ENCODE measurements at regions not wholly inside any gene's neighbourhood (a gene's known extent, or its start where the extent isn't known, plus 50 kb on each side); places are given as distances from the start of the nearest gene placed in this dataset.

GRCh38 chr3:988785-989184 is 104.0 kb upstream of the CNTN6 start (continued):
- TF ChIP-seq NR2C2 (CRISPR knock-in tag; IDR thresholded peaks at IDR 0.05): no peak
- TF ChIP-seq FOXJ3 (CRISPR knock-in tag; IDR thresholded peaks at IDR 0.05; ENCODE audit: borderline replicate concordance): no peak
- TF ChIP-seq ATF3 (CRISPR knock-in tag; conservative IDR thresholded peaks at IDR 0.05): no peak
- TF ChIP-seq CTCF (IDR thresholded peaks at IDR 0.05): no peak
- TF ChIP-seq ZNF512 (CRISPR knock-in tag; IDR thresholded peaks at IDR 0.05; ENCODE audit: borderline replicate concordance): no peak

GRCh38 chr3:992871-993270 is 100.0 kb upstream of the CNTN6 start:
- H3K4me3 Mint-ChIP-seq: no peak overlapping the region
- TF ChIP-seq NFE2L1 (CRISPR knock-in tag; IDR thresholded peaks at IDR 0.05): no peak
- no peak for TF ChIP-seq PREB (CRISPR knock-in tag; IDR thresholded peaks at IDR 0.05; ENCODE audit: borderline replicate concordance)
- TF ChIP-seq ATF3 (CRISPR knock-in tag; conservative IDR thresholded peaks at IDR 0.05): no peak
- TF ChIP-seq TEAD1 (CRISPR knock-in tag; IDR thresholded peaks at IDR 0.05): no peak
- no peak for TF ChIP-seq MLX (CRISPR knock-in tag; IDR thresholded peaks at IDR 0.05)
- no peak for TF ChIP-seq SMAD4 (CRISPR knock-in tag; IDR thresholded peaks at IDR 0.05)
- TF ChIP-seq ZNF138 (CRISPR knock-in tag; conservative IDR thresholded peaks at IDR 0.05): no peak
- no peak for TF ChIP-seq FOXK1 (CRISPR knock-in tag; IDR thresholded peaks at IDR 0.05)
- H3K36me3 Mint-ChIP-seq: peaks cover 60% of the 10 kb centered on the region
- ChIA-PET CTCF (no interaction called here), POLR2A (no interaction called here)
- H3K4me1 Mint-ChIP-seq: no peaks in the 10 kb centered on the region
- no peak overlapping the region for H3K27ac Mint-ChIP-seq
- H3K9me3 Mint-ChIP-seq: peaks cover 73% of the 10 kb centered on the region
- ATAC-seq: no peak
- peaks cover 3% of the 10 kb centered on the region; the same call in 1 of the 2 replicates for H3K27me3 Mint-ChIP-seq (ENCODE audit: low read depth)
- DNase-seq (ENCODE audit: low spot score): no peak

- no peak for DNase-seq (ENCODE audit: low spot score)
- H3K9me3 Mint-ChIP-seq: peaks cover 63% of the 10 kb centered on the region
- H3K27ac Mint-ChIP-seq: no peak overlapping the region
- CTCF ChIA-PET: no interaction called here
- no peaks in the 10 kb centered on the region for H3K4me1 Mint-ChIP-seq
- no peak for TF ChIP-seq SP1 (CRISPR knock-in tag; conservative IDR thresholded peaks at IDR 0.05)
- no peak for TF ChIP-seq ZNF263 (CRISPR knock-in tag; IDR thresholded peaks at IDR 0.05; ENCODE audit: low read depth)
- TF ChIP-seq PRDM15 (CRISPR knock-in tag; IDR thresholded peaks at IDR 0.05): no peak
- TF ChIP-seq NFE2L1 (CRISPR knock-in tag; IDR thresholded peaks at IDR 0.05): no peak
- TF ChIP-seq CDX4 (CRISPR knock-in tag; IDR thresholded peaks at IDR 0.05; ENCODE audit: borderline replicate concordance): no peak
- no peak for TF ChIP-seq TP53 (CRISPR knock-in tag; IDR thresholded peaks at IDR 0.05)
- no peaks in the 10 kb centered on the region; the same call in 1 of the 2 replicates for H3K27me3 Mint-ChIP-seq (ENCODE audit: low read depth)
- no peak for ATAC-seq
- POLR2A ChIA-PET: no interaction called here
- peaks cover 57% of the 10 kb centered on the region for H3K36me3 Mint-ChIP-seq
- no peak overlapping the region for H3K4me3 Mint-ChIP-seq
Measured at GRCh38 chr3:1002010-1002409, 90.8 kb upstream of the CNTN6 start.

Data from WTC11 (cell line).